Renal cortex interstitium (tissue), 11 donors: ENCODE measurements at regions not wholly inside any gene's neighbourhood (a gene's known extent, or its start where the extent isn't known, plus 50 kb on each side); places are given as distances from the start of the nearest gene placed in this dataset.

Source experiments
- DNase-seq, 11 donors: peaks; one replicate each; pipeline ENCODE4 v3.0.0-alpha.2; 2013; ENCODE audit warnings: low read depth in 9 of 11, low spot score in 4 of 11; ENCODE audit errors: extremely low read depth in 1 of 11

DNA sequence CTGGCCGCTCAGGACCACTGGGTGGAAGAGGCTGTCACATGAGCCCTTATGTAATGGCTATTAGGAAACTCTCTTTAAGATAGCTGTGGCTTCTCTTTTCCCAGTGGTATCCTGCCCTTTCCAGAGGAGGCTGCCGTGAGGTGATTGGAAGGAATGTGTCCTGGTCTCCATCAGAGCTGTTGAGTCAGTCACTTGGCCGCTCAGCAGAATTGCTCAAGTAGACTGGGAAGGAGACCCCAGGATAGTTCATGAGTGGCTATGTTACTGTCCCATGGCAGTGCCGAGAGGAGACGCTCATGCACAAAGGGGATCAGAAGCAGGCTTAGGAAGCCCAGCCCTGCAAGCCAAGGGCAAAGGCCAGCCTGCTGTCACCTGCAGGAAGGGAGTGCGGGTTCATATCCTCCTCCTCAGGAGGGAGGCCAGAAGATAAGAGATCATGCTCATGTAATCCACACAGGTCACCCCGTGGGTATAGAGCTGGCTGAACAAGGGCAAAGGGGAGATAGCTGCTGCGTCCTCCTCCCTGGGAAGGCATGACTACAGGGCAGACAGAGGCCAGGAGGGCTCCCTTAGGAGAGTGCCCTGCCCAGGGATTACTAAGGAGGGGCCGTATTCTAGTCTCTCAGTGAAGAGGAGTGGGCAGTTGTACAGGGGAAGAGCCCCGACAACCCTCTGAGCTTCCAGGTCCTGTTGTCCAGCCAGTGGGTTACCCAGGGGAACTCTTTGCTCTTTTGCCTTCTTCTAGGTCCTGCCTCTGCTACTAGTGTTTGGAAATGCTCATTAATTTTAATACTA, 137.0 kb upstream of the MAX start:
- DNase-seq: no peak

DNA sequence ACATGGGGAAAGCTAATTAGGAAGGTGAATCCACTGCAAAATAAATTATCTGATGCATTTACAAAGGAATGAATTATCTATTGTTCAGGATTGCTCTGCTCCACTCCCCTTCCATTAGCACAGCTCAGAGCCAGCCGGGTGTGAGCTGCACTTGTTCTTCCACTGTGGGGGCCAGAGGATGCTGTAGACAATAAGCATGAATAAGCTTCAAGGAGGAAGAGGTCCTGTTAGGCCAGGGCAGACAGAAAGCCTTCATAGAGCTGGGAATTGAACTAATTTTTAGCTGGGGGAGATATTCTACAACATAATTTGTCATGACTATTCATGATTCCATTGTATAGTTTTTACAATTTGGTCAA, 137.6 kb upstream of the MAX start:
- no peak for DNase-seq

DNA sequence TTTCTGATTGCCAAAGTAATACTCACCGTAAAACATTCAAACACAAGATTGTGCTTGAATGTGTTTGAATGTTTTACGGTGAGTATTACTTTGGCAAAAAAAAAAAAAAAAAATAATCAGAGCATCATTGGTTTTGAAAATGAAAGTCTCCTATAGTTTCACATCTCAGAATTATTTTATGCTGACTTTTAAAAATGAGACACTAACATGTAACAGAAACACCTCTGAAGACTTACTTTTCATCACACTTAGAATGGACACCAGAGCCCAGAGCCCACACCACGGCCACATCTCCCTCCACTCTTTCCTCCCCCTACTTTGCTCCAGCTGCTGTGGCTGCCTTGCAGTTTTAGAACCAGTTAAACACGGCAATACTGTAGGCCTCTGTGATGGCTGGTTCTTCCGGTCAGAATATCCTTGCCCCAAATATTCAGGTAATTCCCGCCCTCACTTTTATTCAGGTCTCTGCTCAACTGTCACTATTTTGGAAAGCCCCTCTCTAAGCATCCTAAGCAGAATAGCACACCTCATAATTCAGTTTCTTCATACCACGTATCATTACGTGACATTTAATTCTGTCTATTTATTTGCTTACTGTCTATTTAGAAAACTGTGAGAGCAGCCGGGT, 138.9 kb upstream of the MAX start:
- no peak for DNase-seq

DNA sequence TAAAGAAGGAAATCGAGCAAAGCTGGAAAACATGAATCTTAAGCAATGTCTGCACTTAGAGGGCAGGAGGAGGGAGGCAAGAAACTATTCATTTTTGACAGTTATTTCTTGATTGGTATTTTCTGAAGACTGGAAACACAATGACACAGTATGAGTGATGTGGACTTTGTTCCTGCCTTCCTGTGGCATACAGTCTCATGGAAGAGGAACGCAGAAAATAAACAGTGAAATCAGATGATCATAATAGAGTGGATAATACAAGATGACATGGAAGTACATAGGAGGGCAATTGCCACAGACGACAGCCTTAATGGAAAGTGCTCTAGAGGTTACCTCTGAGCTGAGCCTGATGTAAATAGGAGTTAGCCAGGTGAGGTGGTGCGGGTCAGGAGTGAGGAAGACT, 140.4 kb upstream of the MAX start:
- no peak for DNase-seq

DNA sequence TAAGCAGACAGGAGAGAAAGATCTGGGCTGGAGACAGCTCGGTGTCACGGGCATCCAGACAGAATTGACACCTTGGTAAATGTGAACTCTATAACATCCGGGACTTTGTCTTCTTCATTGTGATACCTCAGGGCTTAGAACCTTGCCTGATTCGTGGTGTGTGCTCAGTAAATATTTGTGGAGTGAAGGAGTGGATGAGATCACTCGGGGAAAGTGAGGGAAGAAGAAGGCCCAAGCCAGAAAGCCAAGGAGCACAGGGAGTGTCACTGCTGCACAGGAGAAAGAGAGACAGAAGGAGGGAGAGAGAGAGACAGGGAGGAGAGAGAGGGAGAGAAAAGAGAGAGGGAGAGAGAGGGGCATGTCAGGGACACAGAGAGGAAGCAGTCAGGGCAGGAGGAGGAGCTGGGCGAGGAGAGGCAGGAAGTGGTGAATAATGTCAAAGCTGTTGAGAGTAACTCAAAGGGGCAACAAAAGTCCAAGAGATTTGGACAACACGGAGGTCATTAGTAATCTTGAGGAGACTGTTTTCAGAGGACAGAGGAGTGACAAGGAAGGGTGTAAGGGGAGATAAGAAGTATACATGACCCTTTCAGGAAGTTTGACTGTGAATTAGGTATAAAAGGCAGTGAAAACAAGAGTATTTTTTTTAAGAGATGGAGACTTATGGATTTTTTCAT, 141.6 kb upstream of the MAX start:
- DNase-seq: no peak

- no peak for DNase-seq
These were observed 147.3 kb upstream of the MAX start for GRCh38 chr14:65249471-65250161.

- DNase-seq: no peak
These were observed 147.8 kb upstream of the MAX start for GRCh38 chr14:65250162-65250495.

- no peak for DNase-seq
These were observed 148.9 kb upstream of the MAX start for GRCh38 chr14:65251213-65251612.

DNA sequence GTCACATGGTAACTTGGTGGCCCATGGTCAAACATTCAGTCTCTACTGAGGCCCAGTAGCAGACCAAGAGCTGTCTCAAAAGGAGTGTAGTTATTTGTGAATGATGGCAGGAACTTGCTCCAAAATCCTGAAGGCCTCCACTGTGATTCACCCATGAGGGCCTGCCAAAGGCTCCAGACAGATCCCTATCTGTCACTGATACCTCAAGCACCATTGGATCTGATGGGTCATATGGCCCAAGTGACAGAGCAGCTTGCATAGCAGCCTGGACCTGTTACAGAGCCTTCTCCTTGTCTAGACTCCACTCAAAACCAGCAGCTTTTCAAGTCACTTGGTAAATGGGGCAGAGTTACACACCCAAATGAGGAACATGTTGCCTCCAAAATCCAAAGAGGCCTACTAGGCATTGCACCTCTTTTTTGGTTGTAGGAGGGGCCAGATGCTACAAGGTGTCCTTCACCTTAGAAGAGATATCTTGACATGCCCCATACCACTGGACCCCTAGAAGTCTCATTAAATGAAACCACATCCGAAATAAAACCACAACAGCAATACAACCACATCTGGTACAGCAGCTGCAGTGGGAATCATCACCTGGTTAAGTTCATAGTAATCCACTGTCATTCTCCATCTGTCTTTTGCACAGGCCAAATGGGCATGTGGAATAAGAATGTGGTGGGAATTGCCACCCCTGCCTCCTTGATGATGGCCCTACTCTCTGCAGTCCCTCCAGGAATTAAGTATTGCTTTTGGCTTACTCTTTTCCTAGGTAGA, 150.4 kb upstream of the MAX start:
- DNase-seq: no peak

DNA sequence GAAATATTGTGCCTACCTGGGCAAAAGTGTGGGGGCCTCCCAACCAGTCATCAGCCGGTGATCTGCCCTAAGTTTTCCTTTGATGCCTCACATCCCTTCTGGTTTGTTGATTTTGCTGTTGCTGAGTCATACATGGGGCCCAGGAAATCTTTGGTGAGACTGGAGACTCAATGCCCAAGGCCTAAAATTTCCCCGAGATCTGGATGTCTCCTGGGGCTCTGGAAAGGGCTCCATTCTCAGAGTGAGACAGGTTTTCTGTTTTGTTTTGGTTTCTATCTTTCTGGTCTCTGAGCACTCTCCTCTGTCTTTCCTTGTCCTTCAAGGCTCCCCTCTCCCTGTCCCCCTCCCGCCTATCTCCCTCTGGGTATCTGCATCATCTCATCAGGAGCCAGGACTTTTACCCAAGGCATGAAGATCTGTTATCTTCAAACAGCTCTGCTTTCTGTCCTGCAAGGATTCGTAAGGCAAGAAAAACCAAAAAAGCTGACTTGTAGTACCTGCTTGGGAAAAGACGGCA, 152.8 kb upstream of the MAX start:
- DNase-seq: no peak

DNA sequence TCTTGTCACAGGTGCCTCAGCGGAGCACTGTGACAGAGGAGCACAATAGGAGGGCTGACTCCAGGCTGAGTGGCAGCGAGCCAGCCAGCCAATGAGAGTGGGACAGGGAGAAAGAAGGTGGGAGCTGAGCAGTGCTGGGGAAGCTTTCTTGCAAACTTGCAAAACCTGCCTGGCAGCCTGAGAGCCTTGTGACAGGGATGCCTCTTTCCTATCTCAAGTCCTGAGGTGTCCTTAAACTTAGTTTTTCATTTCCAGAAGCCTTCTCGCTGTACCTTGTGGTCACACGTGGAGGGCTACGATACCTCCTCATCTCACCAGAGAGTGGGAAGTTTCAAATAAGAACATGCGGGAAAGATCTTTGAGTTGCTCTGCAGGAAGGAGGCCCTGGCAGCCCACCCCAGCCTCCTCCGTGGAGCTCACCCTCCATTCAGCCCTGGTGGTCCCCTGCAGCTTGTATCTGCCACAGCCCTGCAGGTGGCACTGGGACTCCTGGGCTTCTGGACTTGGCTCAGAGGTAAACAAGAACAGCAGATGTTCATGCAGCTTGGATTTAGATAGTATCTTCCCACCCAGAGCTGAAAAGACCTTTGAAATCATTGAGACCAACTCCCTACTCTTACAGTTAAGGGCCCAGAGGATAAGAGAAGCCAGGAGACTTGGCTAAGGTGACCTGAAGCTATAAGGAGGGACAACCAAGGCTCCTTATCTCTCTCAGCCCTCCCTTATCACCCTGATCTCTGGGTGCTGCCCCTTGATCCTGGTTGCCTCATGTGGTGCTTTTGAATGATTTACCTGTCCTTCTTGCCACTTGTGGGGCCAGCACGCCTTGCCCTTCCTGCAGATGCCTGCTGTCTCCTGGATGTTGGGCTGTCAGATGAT, 153.5 kb upstream of the MAX start:
- DNase-seq: peak in 8 of 11 donors; percentile 33 to 64 (median 41)

GRCh38 chr14:65256714-65257113, 154.4 kb upstream of the MAX start:
- no peak for DNase-seq

DNA sequence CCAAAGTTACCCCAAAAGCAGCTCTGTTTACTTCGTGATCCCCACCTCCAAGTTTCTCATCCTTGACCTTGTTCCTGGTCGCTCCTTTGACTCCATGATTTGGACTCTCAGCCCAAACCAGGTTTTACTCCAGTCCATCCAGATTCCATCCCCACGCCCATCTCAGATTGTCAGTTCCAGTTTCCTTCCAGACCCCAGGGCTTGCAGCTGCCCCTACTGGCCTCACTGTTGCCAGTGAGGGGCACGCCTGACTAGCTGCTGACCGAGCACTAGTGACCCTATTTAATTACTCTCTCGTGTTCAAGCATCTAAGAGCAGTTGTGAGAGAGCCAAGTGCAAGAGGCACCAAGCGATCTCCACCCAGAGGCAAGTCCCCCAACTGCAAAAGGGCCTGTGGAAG, 155.1 kb upstream of the FUT8 start:
- DNase-seq: no peak

- no peak for DNase-seq
These were observed 154.1 kb upstream of the FUT8 start for GRCh38 chr14:65258391-65258790.

DNA sequence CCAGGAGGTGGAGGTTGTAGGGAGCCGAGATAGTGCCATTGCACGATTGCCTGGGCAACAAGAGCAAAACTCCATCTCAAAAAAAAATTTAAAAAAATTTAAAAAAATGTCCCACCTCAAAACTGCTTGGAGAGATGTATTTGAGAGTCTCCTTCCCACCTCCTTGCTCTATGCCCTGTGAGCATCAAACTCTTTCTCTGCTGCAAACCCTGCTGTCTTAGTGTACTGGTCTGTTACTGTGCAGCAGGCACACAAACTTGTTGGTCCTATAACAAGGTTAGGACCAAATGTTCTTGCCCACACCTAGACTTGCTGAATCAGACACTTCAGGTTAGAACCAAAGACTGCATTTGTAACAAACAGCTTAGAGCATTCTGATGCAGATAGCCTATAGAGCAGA, 153.5 kb upstream of the FUT8 start:
- DNase-seq: no peak

- DNase-seq: no peak
These were observed 151.7 kb upstream of the FUT8 start for GRCh38 chr14:65260786-65261185.

GRCh38 chr14:65261425-65261920, 151.1 kb upstream of the FUT8 start:
- DNase-seq: no peak

GRCh38 chr14:65261946-65262345, 150.6 kb upstream of the FUT8 start:
- no peak for DNase-seq
